Gastrocnemius medialis (tissue), 4 donors: ENCODE measurements at regions not wholly inside any gene's neighbourhood (a gene's known extent, or its start where the extent isn't known, plus 50 kb on each side); places are given as distances from the start of the nearest gene placed in this dataset.
"Not testable (repeated sequence)": the region's sequence is repeated elsewhere in the genome, so short reads cannot be mapped to it uniquely, and the experiment has no call there.

Source experiments
- ATAC-seq, 2 donors: fragments of 150-250 bp; one replicate each; pipeline ENCODE4 v1.9.1; 2016
- DNase-seq, 2 donors: peaks; one replicate each; pipeline ENCODE4 v3.0.0-alpha.2; 2019
- H3K27ac ChIP-seq, 4 donors: fragments of 200-600 bp; sonication (generic); 1 replicate in 1 of 4; 2 replicates in 3 of 4; pipeline ENCODE4 v1.5.1; 2016 to 2018; ENCODE audit warnings: mild to moderate bottlenecking in 2 of 4, moderate library complexity in 1 of 4
- H3K27me3 ChIP-seq, 3 donors: fragments of 200-600 bp; sonication (generic) in 2 of 3; 1 replicate in 1 of 3; 2 replicates in 2 of 3; pipeline versions ENCODE4 v1.5.1 to v1.6.0; 2016 to 2019; ENCODE audit warnings: mild to moderate bottlenecking in 1 of 3, moderate library complexity in 1 of 3
- H3K36me3 ChIP-seq, 2 donors: fragments of 200-600 bp; sonication (generic) in 1 of 2; one replicate each; pipeline ENCODE4 v1.5.1; 2017 to 2018
- H3K4me1 ChIP-seq, 2 donors: fragments of 200-600 bp; sonication (generic) in 1 of 2; one replicate each; pipeline ENCODE4 v1.5.1; 2016 to 2017; ENCODE audit warnings: mild to moderate bottlenecking in 2 of 2
- H3K4me3 ChIP-seq, 4 donors: fragments of 200-600 bp; sonication (generic) in 3 of 4; 1 replicate in 1 of 4; 2 replicates in 3 of 4; pipeline ENCODE4 v1.5.1; 2016 to 2019; ENCODE audit warnings: mild to moderate bottlenecking in 2 of 4
- H3K9me3 ChIP-seq, 3 donors: fragments of 200-600 bp; sonication (generic) in 2 of 3; 1 replicate in 1 of 3; 2 replicates in 2 of 3; pipeline ENCODE4 v1.5.1; 2016 to 2019
- POLR2A ChIP-seq, 2 donors: fragments of 450-650 bp; IDR thresholded peaks; one replicate each; pipeline ENCODE4 v1.6.1; 2017; ENCODE audit warnings: antibody characterized with exemption in 2 of 2, mild to moderate bottlenecking in 2 of 2, moderate library complexity in 2 of 2
- in situ Hi-C, 4 donors: fragments of 200-750 bp; cut with MboI; loops; one replicate each; pipeline versions ENCODE4 v1.15.0 to v1.8.0; 2017; ENCODE audit warnings: low sequenced_read_pairs in 4 of 4
- intact Hi-C: fragments of 100-400 bp; cut with DNase I; formaldehyde crosslinking; loops from one replicate; pipeline ENCODE4 v1.15.1; 2023; ENCODE audit warnings: low total_unique reads
- TF ChIP-seq, protein P1 (sequence below), 5 experiments: fragments of 450-650 bp in 3 of 5; fragments of 200-600 bp in 2 of 5; sonication (generic) in 2 of 5; IDR thresholded peaks in 4 of 5; conservative IDR thresholded peaks in 1 of 5; 1 replicate in 4 of 5; 2 replicates in 1 of 5; pipeline ENCODE4 v1.5.1; 2016 to 2019; ENCODE audit warnings: antibody characterized with exemption in 5 of 5, mild to moderate bottlenecking in 3 of 5, moderate library complexity in 3 of 5

DNA sequence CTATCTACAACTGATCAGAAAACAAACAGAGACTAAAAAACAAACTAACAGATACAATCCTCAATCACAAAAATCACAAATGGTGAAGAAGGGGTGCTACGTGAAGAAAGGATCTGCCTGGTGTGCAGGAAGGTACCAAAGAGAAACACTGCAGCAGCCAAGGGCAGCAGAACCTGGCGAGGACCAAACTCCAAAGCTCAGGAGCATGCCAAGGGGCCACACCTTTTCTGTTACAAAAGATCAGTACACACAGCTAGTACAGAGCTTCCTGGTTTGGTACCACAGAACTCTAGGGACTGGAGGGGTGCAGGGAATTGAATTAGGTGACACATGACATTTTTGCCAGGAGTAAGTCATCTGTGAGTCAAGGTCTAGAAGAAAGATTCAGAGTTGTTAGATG, 107.4 kb upstream of the GRM7 start:
- Histone ChIP-seq H3K27me3 (no peaks in the 10 kb centered on the region), H3K27ac (no peak overlapping the region), H3K4me1 (no peaks in the 10 kb centered on the region), H3K36me3 (no peaks in the 10 kb centered on the region), H3K9me3 (no peaks in the 10 kb centered on the region), H3K4me3 (no peak overlapping the region)
- in situ Hi-C loops: no loop called here
- DNase-seq (no peak), ATAC-seq (no peak)
- intact Hi-C loops: no loop called here
- TF ChIP-seq, protein P1, sequence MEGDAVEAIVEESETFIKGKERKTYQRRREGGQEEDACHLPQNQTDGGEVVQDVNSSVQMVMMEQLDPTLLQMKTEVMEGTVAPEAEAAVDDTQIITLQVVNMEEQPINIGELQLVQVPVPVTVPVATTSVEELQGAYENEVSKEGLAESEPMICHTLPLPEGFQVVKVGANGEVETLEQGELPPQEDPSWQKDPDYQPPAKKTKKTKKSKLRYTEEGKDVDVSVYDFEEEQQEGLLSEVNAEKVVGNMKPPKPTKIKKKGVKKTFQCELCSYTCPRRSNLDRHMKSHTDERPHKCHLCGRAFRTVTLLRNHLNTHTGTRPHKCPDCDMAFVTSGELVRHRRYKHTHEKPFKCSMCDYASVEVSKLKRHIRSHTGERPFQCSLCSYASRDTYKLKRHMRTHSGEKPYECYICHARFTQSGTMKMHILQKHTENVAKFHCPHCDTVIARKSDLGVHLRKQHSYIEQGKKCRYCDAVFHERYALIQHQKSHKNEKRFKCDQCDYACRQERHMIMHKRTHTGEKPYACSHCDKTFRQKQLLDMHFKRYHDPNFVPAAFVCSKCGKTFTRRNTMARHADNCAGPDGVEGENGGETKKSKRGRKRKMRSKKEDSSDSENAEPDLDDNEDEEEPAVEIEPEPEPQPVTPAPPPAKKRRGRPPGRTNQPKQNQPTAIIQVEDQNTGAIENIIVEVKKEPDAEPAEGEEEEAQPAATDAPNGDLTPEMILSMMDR (IDR thresholded peaks at IDR 0.05 in 4 of 5, conservative IDR thresholded peaks at IDR 0.05 in 1 of 5): no peak
- no peak for TF ChIP-seq POLR2A (IDR thresholded peaks at IDR 0.05)

DNA sequence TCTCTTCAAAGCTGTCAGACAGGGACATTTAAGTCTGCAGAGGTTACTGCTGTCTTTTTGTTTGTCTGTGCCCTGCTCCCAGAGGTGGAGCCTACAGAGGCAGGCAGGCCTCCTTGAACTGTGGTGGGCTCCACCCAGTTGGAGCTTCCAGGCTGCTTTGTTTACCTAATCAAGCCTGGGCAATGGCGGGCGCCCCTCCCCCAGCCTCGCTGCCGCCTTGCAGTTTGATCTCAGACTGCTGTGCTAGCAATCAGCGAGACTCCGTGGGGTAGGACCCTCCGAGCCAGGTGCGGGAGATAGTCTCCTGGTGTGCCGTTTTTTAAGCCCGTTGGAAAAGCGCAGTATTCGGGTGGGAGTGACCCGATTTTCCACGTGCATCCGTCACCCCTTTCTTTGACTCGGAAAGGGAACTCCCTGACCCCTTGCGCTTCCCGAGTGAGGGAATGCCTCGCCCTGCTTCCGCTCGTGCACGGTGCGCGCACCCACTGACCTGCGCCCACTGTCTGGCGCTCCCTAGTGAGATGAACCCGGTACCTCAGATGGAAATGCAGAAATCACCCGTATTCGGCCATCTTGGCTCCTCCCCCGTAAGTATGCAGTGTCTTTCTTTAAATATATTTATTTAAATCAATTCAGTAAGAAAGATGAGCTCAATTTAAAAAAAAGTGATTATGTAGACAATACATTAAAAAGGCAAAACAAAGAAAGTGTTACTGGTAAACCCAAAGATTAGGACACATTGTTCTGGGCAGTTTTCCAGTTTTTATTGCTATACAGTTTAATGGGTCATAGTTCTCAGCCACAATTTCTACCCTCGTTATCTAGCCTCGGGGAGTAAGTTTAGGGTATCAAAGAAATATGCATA, 91.2 kb upstream of the GRM7 start:
- H3K27ac ChIP-seq, H3K4me3 ChIP-seq, DNase-seq, intact Hi-C loops, H3K27me3 ChIP-seq, in situ Hi-C loops, H3K36me3 ChIP-seq, ATAC-seq, H3K9me3 ChIP-seq, H3K4me1 ChIP-seq: not testable (repeated sequence)

DNA sequence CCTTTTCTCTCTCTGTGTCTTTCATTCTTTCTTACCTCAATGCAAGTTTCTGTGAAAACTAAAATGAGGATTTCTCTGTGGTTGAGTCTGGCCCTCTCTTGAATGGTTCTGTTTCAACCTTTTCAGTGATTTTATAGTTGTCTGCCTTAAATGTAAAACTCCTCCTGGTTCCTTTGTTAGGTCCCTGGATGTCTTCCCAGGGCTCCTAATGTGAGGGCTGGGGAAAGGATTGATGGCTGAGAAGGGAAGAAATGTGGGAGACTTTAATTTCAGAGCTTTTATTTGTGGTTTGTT, 90.6 kb upstream of the GRM7 start:
- in situ Hi-C loops (no loop called here), intact Hi-C loops (no loop called here)
- ATAC-seq: no peak
- TF ChIP-seq, protein P1 (IDR thresholded peaks at IDR 0.05 in 4 of 5, conservative IDR thresholded peaks at IDR 0.05 in 1 of 5): no peak
- no peak for TF ChIP-seq POLR2A (IDR thresholded peaks at IDR 0.05)
- no peak for DNase-seq
- Histone ChIP-seq H3K27me3 (no peaks in the 10 kb centered on the region), H3K9me3 (no peaks in the 10 kb centered on the region), H3K4me1 (no peaks in the 10 kb centered on the region), H3K27ac (no peak overlapping the region), H3K36me3 (no peaks in the 10 kb centered on the region), H3K4me3 (no peak overlapping the region)

DNA sequence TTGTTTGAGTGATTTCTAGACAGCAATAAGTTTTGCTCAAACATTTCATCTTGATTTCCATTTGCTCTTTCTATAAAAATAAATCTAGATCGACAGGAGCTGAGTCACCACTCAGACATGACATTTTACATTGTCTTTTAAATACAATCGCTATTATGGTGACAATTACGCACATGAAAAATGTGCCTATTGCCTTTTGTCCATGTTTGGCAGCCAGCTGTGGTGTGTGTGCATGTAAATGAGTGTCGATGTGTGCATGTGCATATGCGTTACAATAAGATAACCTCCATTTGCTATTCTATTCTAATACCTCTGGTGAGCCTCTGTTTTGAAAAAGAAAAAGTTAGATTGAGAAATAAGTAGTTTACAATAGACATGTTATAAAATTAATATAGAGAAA, 89.7 kb upstream of the GRM7 start:
- no peaks in the 10 kb centered on the region for H3K27me3 ChIP-seq
- intact Hi-C loops: no loop called here
- H3K27ac ChIP-seq: no peak overlapping the region
- no peaks in the 10 kb centered on the region for H3K4me1 ChIP-seq
- H3K9me3 ChIP-seq: no peaks in the 10 kb centered on the region
- H3K36me3 ChIP-seq: no peaks in the 10 kb centered on the region
- TF ChIP-seq POLR2A (IDR thresholded peaks at IDR 0.05): no peak
- TF ChIP-seq, protein P1 (IDR thresholded peaks at IDR 0.05 in 4 of 5, conservative IDR thresholded peaks at IDR 0.05 in 1 of 5): no peak
- ATAC-seq (no peak), DNase-seq (no peak)
- no peak overlapping the region for H3K4me3 ChIP-seq
- in situ Hi-C loops: no loop called here

DNA sequence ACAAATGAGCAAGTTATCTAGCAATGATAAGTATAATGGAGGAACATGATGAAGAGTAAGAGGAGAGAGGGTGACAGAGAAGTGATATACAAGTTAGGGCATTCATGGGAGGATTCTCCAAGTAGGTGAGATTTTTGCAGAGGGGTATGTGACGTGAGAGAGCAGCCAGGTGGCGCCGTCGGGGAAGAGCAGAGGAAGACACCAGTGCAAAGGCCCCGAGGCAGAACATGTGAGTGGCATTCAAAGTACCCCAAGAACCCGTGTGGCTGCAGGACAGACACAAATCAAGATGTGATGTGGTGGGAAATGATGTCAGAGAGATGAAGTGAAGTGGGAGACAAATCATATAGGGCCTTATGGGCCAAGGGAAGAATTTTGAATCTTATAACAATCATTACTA, 81.8 kb upstream of the GRM7 start:
- ATAC-seq (no peak), DNase-seq (no peak)
- intact Hi-C loops (no loop called here), in situ Hi-C loops (no loop called here)
- Histone ChIP-seq H3K27ac (no peak overlapping the region), H3K36me3 (no peaks in the 10 kb centered on the region), H3K4me3 (no peak overlapping the region), H3K27me3 (no peaks in the 10 kb centered on the region), H3K4me1 (no peaks in the 10 kb centered on the region), H3K9me3 (no peaks in the 10 kb centered on the region)
- TF ChIP-seq POLR2A (IDR thresholded peaks at IDR 0.05): no peak
- TF ChIP-seq, protein P1 (IDR thresholded peaks at IDR 0.05 in 4 of 5, conservative IDR thresholded peaks at IDR 0.05 in 1 of 5): no peak
